ENCODE measurements at regions not wholly inside any gene's neighbourhood (a gene's known extent, or its start where the extent isn't known, plus 50 kb on each side); places are given as distances from the start of the nearest gene placed in this dataset.

DNA sequence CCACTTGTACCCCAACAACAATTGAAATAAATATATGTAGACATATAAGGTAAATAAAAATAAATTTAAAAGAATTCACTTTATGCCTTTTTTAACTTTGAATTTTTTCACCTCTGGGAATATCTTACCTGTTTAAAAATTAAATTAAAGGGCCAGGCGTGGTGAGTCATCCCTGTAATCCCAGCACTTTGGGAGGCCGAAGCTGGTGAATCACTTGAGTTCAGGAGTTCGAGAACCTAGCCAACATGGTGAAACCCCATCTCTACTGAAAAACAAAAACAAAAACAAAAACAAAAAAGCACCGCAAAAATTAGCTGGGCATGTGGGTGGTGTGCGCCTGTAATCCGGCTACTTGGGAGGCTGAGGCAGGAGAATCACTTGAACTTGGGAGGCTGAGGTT, 164.8 kb downstream of the AASDH start:
- DNase-seq (ENCODE audit: low read depth), result no peak
- H3K4me3 ChIP-seq (ENCODE audit: low read depth, low read length), result no peak overlapping the region
- TF ChIP-seq, protein P1, sequence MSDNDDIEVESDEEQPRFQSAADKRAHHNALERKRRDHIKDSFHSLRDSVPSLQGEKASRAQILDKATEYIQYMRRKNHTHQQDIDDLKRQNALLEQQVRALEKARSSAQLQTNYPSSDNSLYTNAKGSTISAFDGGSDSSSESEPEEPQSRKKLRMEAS (IDR thresholded peaks at IDR 0.05; ENCODE audit: low read depth, low read length), result no peak
- no peak for TF ChIP-seq POLR2A (IDR thresholded peaks at IDR 0.05; ENCODE audit: extremely low read depth, insufficient read length)
- TF ChIP-seq MYC (IDR thresholded peaks at IDR 0.05; ENCODE audit: low read depth, low read length), result no peak
- TF ChIP-seq, protein P2, sequence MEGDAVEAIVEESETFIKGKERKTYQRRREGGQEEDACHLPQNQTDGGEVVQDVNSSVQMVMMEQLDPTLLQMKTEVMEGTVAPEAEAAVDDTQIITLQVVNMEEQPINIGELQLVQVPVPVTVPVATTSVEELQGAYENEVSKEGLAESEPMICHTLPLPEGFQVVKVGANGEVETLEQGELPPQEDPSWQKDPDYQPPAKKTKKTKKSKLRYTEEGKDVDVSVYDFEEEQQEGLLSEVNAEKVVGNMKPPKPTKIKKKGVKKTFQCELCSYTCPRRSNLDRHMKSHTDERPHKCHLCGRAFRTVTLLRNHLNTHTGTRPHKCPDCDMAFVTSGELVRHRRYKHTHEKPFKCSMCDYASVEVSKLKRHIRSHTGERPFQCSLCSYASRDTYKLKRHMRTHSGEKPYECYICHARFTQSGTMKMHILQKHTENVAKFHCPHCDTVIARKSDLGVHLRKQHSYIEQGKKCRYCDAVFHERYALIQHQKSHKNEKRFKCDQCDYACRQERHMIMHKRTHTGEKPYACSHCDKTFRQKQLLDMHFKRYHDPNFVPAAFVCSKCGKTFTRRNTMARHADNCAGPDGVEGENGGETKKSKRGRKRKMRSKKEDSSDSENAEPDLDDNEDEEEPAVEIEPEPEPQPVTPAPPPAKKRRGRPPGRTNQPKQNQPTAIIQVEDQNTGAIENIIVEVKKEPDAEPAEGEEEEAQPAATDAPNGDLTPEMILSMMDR (IDR thresholded peaks at IDR 0.05; ENCODE audit: low read depth, low read length), result no peak

DNA sequence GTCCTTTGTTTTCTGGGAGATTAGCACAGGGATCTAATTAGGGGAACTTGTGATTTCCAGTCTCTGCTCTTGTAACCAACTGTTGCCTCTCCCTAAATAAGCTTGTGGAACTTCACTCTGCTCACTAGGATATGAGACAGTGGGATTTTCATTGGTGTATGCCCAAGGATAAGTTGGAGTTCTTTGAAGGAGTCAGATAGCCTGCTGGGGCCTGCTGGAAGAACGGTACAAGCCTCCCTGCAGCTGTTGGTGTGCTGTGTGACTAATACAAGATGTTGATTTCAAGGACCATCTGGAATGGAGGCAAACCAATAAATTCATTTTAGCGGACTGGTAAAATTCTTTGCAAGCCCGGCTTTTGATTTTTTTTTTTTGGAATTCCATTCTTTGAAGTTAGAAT, 167.0 kb downstream of the AASDH start:
- no peak for DNase-seq (ENCODE audit: low read depth)
- no peak overlapping the region for H3K4me3 ChIP-seq (ENCODE audit: low read depth, low read length)
- TF ChIP-seq MYC (IDR thresholded peaks at IDR 0.05; ENCODE audit: low read depth, low read length) (no peak), POLR2A (IDR thresholded peaks at IDR 0.05; ENCODE audit: extremely low read depth, insufficient read length) (no peak)
- TF ChIP-seq, protein P1 (IDR thresholded peaks at IDR 0.05; ENCODE audit: low read depth, low read length), result no peak
- TF ChIP-seq, protein P2 (IDR thresholded peaks at IDR 0.05; ENCODE audit: low read depth, low read length), result no peak

DNA sequence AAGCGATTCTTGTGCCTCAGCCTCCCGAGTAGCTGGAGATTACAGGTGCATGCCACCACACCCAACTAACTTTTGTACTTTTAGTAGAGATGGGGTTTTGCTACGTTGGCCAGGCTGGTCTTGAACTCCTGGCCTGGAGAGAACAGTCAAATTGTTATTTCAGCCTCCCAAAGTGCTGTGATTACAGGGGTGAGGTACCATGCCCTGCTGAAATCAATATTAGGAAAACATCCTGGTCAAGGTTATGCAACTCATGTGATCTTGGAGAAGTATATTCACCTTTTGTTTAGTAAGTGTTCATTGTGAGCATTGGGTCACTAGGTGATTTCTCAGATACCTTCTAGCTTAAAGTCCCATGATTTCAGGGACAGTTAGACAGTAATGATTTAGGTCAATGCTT, 167.8 kb downstream of the AASDH start:
- DNase-seq (ENCODE audit: low read depth), result no peak
- no peak overlapping the region for H3K4me3 ChIP-seq (ENCODE audit: low read depth, low read length)
- TF ChIP-seq POLR2A (IDR thresholded peaks at IDR 0.05; ENCODE audit: extremely low read depth, insufficient read length) (no peak), MYC (IDR thresholded peaks at IDR 0.05; ENCODE audit: low read depth, low read length) (no peak)
- TF ChIP-seq, protein P1 (IDR thresholded peaks at IDR 0.05; ENCODE audit: low read depth, low read length), result no peak
- TF ChIP-seq, protein P2 (IDR thresholded peaks at IDR 0.05; ENCODE audit: low read depth, low read length), result no peak

DNA sequence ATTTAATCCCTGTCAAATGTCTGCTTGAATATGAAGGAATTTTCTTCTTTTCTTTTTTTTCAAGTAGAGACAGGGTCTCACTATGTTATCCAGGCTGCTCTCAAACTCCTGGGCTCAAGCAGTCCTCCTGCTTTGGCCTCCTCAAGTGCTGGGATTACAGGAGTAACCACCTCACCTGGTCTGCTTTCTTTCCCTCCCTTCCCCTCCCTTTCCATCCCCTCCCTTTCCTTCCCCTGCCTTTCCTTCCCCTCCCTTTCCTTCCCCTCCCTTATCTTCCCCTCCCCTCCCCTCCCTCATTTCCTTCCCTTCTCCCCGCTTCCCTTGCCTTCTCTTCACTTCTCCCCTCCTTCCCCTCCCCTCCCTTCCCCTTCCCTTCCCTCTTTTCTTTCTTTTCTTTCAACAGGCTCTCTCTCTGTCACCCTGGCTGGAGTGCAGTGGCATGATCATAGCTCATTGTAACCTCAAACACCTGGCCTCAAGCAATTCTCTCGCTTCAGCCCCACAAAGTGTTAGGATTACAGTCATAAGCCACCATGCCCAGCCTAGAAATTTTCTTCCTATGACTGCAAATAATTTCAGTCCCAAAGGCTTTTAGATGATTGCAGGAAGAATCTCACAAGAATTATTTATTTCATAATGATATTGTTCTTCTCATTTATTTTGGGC, 168.9 kb downstream of the AASDH start:
- no peak overlapping the region for H3K4me3 ChIP-seq (ENCODE audit: low read depth, low read length)

DNA sequence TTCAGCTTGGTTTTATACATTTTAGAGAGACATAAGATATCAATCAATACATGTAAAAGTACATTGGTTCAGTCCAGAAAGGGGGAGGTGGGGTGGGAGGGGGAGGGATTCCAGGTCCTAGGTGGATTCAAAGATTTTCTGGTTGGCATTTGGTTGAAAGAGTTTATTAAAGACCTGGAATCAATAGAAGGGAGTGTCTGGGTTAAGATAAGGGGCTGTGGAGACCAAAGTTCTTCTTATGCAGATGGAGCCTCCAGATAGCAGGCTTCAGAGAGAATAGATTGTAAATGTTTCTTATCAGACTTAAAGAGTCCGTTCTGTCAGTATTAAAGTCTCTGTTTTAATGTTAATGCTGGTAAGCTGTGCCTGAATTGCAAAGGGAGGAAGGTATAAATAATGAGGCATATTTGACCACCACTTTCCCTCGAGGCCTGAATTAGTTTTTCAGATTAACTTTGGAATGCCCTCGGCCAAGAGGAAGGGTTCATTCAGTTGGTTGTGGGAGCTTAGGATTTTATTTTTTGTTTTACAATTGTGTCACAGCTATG, 169.9 kb downstream of the AASDH start:
- TF ChIP-seq POLR2A (IDR thresholded peaks at IDR 0.05; ENCODE audit: extremely low read depth, insufficient read length), result no peak
- TF ChIP-seq, protein P1 (IDR thresholded peaks at IDR 0.05; ENCODE audit: low read depth, low read length), result no peak
- TF ChIP-seq, protein P2 (IDR thresholded peaks at IDR 0.05; ENCODE audit: low read depth, low read length), result no peak
- no peak for TF ChIP-seq MYC (IDR thresholded peaks at IDR 0.05; ENCODE audit: low read depth, low read length)
- no peak for DNase-seq (ENCODE audit: low read depth)

More for the DNA sequence above, 168.9 kb downstream of the AASDH start:
- no peak for DNase-seq (ENCODE audit: low read depth)
- TF ChIP-seq, protein P1 (IDR thresholded peaks at IDR 0.05; ENCODE audit: low read depth, low read length), result no peak
- no peak for TF ChIP-seq MYC (IDR thresholded peaks at IDR 0.05; ENCODE audit: low read depth, low read length)
- TF ChIP-seq, protein P2 (IDR thresholded peaks at IDR 0.05; ENCODE audit: low read depth, low read length), result no peak
- TF ChIP-seq POLR2A (IDR thresholded peaks at IDR 0.05; ENCODE audit: extremely low read depth, insufficient read length), result no peak

More for the DNA sequence above, 169.9 kb downstream of the AASDH start:
- no peak overlapping the region for H3K4me3 ChIP-seq (ENCODE audit: low read depth, low read length)
